Mucosa of rectum (tissue), 2 donors: ENCODE measurements at regions not wholly inside any gene's neighbourhood (a gene's known extent, or its start where the extent isn't known, plus 50 kb on each side); places are given as distances from the start of the nearest gene placed in this dataset.
"Not testable (repeated sequence)": the region's sequence is repeated elsewhere in the genome, so short reads cannot be mapped to it uniquely, and the experiment has no call there.

Experiments used
- H3K27ac ChIP-seq, 2 donors: one replicate each; pipeline ENCODE4 v1.7.0; 2013; ENCODE audit warnings: inconsistent platforms in 2 of 2, low read depth in 2 of 2, low read length in 2 of 2
- H3K27me3 ChIP-seq, 2 donors: one replicate each; pipeline ENCODE4 v1.7.0; 2013; ENCODE audit warnings: low read length in 2 of 2; ENCODE audit not compliant: control insufficient read depth in 2 of 2, insufficient read depth in 2 of 2
- H3K36me3 ChIP-seq, 2 donors: one replicate each; pipeline ENCODE4 v1.7.0; 2013; ENCODE audit warnings: low read length in 2 of 2; ENCODE audit not compliant: control insufficient read depth in 2 of 2, insufficient read depth in 2 of 2
- H3K4me1 ChIP-seq, 2 donors: one replicate each; pipeline ENCODE4 v1.7.0; 2013; ENCODE audit warnings: low read length in 2 of 2, mild to moderate bottlenecking in 1 of 2; ENCODE audit not compliant: control insufficient read depth in 2 of 2, insufficient read depth in 2 of 2
- H3K4me3 ChIP-seq, 2 donors: one replicate each; pipeline ENCODE4 v1.7.0; 2013; ENCODE audit warnings: low read length in 2 of 2
- H3K9ac ChIP-seq, 2 donors: one replicate each; pipeline ENCODE4 v1.7.0; 2013; ENCODE audit warnings: low read length in 2 of 2, low read depth in 1 of 2, mild to moderate bottlenecking in 1 of 2
- H3K9me3 ChIP-seq, 2 donors: one replicate each; pipeline ENCODE4 v1.7.0; 2013; ENCODE audit warnings: low read length in 2 of 2; ENCODE audit not compliant: control insufficient read depth in 2 of 2
- donor health status: healthy.
- donor health status: Normal muscosa, but diverticular disease.

DNA sequence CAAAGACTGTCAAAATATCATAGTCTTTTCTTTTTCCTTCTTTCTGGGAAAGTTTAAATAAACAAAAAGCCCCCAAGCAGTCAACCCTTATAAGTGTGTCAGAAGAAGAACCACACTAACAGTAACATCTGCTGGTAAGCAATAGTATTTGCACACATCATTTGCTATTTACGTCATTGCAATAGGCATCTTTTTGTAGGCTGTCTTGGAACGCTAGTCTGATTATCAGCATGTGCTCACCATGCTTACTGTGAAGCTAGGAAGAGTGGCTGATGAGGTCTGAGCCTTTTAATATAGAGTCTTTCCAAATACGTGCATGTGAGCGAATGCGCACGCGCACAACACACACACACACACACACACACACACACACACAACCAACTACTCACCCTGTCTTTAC, 599.0 kb upstream of the TPK1 start:
- Histone ChIP-seq H3K9ac (no peak overlapping the region), H3K9me3 (no peaks in the 10 kb centered on the region), H3K36me3 (no peaks in the 10 kb centered on the region), H3K4me3 (no peak overlapping the region), H3K27me3 (no peaks in the 10 kb centered on the region), H3K27ac (no peak overlapping the region), H3K4me1 (no peaks in the 10 kb centered on the region)

DNA sequence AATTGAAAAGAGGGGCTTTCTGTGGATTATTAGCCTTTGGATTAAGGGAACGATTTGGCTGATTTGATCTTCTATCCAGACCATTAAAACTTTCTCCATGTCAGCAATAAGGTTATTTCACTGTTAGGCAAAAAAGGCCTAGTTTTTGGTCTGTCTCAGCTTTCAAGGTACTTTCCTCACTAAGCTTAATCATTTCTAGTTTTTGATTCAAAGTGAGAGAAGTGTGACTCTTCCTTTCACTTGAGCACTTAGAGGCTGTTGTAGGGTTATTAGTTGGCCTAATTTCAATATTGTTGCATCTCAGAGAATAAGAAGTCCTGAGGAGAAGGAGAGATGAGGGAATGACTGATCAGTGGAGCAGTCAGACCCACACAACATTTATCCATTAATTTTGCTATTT, 596.0 kb upstream of the TPK1 start:
- Histone ChIP-seq H3K27me3 (no peaks in the 10 kb centered on the region), H3K4me1 (no peaks in the 10 kb centered on the region), H3K4me3 (no peak overlapping the region), H3K36me3 (no peaks in the 10 kb centered on the region), H3K9ac (no peak overlapping the region), H3K27ac (no peak overlapping the region), H3K9me3 (no peaks in the 10 kb centered on the region)

DNA sequence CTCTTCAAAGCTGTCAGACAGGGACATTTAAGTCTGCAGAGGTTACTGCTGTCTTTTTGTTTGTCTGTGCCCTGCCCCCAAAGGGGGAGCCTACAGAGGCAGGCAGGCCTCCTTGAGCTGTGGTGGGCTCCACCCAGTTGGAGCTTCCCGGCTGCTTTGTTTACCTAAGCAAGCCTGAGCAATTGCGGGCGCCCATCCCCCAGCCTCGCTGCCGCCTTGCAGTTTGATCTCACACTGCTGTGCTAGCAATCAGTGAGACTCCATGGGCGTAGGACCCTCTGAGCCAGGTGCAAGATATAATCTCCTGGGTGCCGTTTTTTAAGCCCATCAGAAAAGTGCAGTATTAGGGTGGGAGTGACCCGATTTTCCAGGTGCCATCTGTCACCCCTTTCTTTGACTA, 582.6 kb upstream of the TPK1 start:
- not testable (repeated sequence) for H3K4me1 ChIP-seq, H3K4me3 ChIP-seq, H3K36me3 ChIP-seq, H3K27me3 ChIP-seq, H3K27ac ChIP-seq, H3K9me3 ChIP-seq, H3K9ac ChIP-seq

DNA sequence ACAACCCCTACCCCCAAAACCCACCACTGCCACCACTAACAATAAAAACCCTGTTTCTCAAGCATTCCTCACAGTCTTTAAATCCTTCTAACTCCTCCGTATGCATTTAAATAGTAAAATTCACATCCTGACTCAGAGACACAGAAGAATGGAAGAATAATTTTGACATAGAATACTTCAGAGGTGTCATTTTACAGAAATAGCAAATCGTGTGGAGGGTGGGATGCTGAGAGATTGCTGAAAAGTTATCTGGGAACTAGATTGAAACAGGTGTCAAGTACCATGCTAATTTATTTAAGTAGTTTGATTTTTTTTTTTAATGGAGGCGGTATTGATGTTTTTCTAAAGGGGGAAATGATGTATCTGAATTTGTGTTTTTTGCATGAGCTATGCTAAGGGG, 575.2 kb upstream of the TPK1 start:
- H3K4me1 ChIP-seq: no peaks in the 10 kb centered on the region
- no peaks in the 10 kb centered on the region for H3K27me3 ChIP-seq
- H3K4me3 ChIP-seq: no peak overlapping the region
- H3K9me3 ChIP-seq: no peaks in the 10 kb centered on the region
- no peak overlapping the region for H3K27ac ChIP-seq
- no peak overlapping the region for H3K9ac ChIP-seq
- no peaks in the 10 kb centered on the region for H3K36me3 ChIP-seq

DNA sequence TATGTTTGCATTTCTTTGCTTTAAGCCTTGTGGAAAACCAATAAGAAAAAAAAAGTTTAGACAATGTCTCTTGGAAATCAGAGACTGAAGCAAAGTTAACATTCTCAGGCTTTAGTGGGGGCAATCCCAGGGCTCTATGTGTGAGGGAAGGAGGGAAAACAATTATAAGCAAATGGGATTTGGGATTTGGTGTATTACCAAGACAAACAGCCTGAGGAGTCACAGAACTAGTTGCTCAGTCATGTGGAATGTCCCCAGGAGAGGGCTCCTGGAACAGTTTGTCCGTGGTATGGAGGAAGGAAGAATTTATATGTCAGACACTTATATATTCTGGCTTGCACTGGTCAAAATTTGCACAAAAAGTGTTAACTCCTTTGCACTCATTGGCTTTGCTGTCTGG, 562.9 kb upstream of the TPK1 start:
- no peaks in the 10 kb centered on the region for H3K27me3 ChIP-seq
- H3K4me1 ChIP-seq: no peaks in the 10 kb centered on the region
- no peaks in the 10 kb centered on the region for H3K36me3 ChIP-seq
- H3K9me3 ChIP-seq: peaks cover 0 to 2% of the 10 kb centered on the region in 2 donors
- H3K9ac ChIP-seq: no peak overlapping the region
- no peak overlapping the region for H3K27ac ChIP-seq
- H3K4me3 ChIP-seq: no peak overlapping the region

DNA sequence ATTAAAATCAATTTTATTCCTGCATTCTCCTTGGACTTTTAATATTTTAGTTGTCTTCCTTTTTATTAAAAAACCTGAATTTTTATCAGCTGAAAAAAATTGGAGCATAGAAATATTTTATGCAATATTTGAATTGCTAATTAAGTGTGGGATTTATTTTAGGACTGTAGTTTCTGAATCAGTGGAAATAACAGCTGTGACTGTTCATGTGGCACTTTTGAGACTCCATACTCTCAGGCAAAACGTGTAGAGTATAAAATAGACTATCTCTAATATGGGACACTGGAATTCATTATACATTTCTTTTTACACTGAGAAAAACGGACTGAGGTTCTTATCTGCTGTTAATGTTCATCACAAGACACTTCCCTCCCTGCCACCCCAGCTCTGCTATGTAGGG, 558.3 kb upstream of the TPK1 start:
- H3K27ac ChIP-seq: no peak overlapping the region
- no peak overlapping the region for H3K9ac ChIP-seq
- H3K4me3 ChIP-seq: no peak overlapping the region
- H3K36me3 ChIP-seq: no peaks in the 10 kb centered on the region
- no peaks in the 10 kb centered on the region for H3K27me3 ChIP-seq
- no peaks in the 10 kb centered on the region for H3K4me1 ChIP-seq
- no peaks in the 10 kb centered on the region for H3K9me3 ChIP-seq

DNA sequence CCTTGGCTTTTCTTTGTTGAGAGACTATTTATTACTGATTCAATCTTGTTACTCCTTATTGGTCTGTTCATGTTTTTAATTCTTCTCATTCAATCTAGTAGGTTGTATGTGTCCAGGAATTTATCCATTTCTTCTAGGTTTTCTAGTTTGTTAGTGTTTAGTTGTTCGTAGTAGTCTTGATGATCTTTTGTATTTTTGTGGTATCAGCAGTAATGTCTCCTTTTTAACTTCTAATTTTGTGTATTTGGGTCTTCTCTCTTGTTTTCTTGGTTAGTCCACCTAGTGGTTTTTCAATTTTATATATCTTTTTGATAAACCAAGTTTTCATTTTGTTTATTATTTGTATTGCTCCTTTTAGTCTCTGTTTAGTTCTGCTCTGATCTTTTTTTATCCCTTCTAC, 546.9 kb upstream of the TPK1 start:
- H3K9ac ChIP-seq: no peak overlapping the region
- H3K9me3 ChIP-seq: no peaks in the 10 kb centered on the region
- no peaks in the 10 kb centered on the region for H3K27me3 ChIP-seq
- no peaks in the 10 kb centered on the region for H3K36me3 ChIP-seq
- H3K4me1 ChIP-seq: no peaks in the 10 kb centered on the region
- H3K4me3 ChIP-seq: no peak overlapping the region
- H3K27ac ChIP-seq: no peak overlapping the region

DNA sequence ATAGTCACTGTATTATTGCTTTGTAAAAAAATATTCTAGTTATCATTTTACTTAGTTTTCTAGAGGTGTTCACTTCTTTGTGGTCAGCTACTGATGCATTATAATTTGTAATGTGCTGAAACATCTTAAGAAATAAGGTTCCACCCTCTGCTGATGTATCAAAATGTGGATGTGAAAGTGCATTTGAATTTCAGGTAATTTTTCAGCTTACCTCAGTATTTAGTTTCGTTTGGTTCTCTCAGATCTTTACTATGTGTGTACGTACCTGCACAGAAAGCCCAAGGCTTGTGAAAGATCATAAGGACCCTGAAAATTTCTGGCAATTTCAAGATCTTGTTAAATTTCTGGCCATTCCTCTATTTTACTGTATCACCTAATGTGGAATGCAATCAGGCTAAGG, 542.3 kb upstream of the TPK1 start:
- Histone ChIP-seq H3K27me3 (no peaks in the 10 kb centered on the region), H3K36me3 (no peaks in the 10 kb centered on the region), H3K4me1 (no peaks in the 10 kb centered on the region), H3K9ac (no peak overlapping the region), H3K4me3 (no peak overlapping the region), H3K9me3 (no peaks in the 10 kb centered on the region), H3K27ac (no peak overlapping the region)

DNA sequence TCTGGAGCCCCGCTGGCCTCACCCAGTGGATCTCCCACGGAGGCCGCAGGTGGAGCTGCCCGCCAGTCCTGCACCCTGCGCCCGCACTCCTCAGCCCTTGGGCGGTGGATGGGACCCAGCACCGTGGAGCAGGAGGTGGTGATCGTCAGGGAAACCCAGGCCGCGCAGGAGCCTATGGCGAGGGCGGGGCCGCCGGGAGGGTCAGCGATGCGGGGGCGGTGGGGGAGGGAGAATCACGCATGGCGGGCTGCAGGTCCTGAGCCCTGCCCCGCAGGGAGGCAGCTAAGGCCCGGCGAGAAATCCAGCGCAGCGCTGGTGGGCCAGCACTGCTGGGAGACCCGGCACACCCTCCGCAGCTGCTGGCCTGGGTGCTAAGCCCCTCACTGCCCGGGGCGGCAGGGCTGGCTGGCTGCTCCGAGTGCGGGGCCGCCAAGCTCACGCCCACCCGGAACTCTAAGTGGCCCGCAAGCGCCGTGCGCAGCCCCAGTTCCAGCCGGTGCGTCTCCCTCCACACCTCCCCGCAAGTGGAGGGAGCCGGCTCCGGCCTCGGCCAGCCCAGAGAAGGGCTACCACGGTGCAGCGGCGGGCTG, 524.8 kb upstream of the TPK1 start:
- Histone ChIP-seq H3K9me3 (no peaks in the 10 kb centered on the region), H3K4me3 (no peak overlapping the region), H3K9ac (no peak overlapping the region), H3K4me1 (no peaks in the 10 kb centered on the region), H3K27me3 (no peaks in the 10 kb centered on the region), H3K36me3 (no peaks in the 10 kb centered on the region), H3K27ac (no peak overlapping the region)

DNA sequence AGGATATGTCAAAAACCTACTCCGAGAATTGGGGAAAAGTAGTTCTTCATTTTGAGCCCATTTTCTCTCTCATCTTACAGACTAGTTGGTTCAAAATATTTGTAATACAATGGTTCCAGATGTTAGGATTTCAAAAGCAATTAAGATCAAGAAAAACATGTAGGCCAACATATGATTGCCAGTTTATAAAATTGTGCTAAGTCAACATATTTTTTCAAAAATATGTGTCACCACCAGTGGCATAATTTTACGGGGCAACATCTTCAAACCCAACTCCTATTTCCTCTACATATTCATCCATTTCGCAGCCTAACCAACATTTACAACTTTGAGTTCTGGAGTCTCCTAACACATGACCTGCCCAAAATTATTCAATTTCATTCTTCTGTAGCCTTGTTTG, 514.5 kb upstream of the TPK1 start:
- peaks cover 3 to 5% of the 10 kb centered on the region in 2 donors for H3K9me3 ChIP-seq
- H3K4me3 ChIP-seq: no peak overlapping the region
- no peak overlapping the region for H3K9ac ChIP-seq
- no peak overlapping the region for H3K27ac ChIP-seq
- H3K27me3 ChIP-seq: no peaks in the 10 kb centered on the region
- no peaks in the 10 kb centered on the region for H3K36me3 ChIP-seq
- no peaks in the 10 kb centered on the region for H3K4me1 ChIP-seq

DNA sequence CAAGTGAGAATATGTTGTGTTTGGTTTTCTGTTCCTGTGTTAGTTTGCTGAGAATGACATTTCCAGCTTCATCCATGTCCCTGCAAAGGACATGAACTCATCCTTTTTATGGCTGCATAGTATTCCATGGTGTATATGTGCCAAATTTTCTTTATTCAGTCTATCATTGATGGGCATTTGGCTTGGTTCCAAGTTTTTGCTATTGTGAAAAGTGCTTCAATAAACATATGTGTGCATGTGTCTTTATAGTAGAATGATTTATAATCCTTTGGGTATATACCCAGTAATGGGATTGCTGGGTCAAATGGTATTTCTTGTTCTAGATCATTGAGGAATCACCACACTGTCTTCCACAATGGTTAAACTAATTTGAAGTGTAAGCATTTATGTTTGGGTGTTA, 513.6 kb upstream of the TPK1 start:
- not testable (repeated sequence) for H3K4me1 ChIP-seq, H3K36me3 ChIP-seq, H3K27ac ChIP-seq, H3K9ac ChIP-seq, H3K27me3 ChIP-seq, H3K9me3 ChIP-seq, H3K4me3 ChIP-seq
